ENCODE measurements at regions not wholly inside any gene's neighbourhood (a gene's known extent, or its start where the extent isn't known, plus 50 kb on each side); places are given as distances from the start of the nearest gene placed in this dataset.

- ChIA-PET POLR2A (no interaction called here), CTCF (no interaction called here)
- Mint-ChIP-seq H3K4me1 (peaks cover 7% of the 10 kb centered on the region; the same call in 1 of the 2 replicates), H3K36me3 (peaks cover 4% of the 10 kb centered on the region; the same call in 1 of the 2 replicates), H3K27me3 (ENCODE audit: low read depth) (no peaks in the 10 kb centered on the region; the same call in 1 of the 2 replicates), H3K9me3 (peaks cover 18% of the 10 kb centered on the region), H3K27ac (no peak overlapping the region), H3K4me3 (no peak overlapping the region)
- ATAC-seq (no peak), DNase-seq (ENCODE audit: low spot score) (no peak)
- TF ChIP-seq FOXP1 (CRISPR knock-in tag; IDR thresholded peaks at IDR 0.05; ENCODE audit: borderline replicate concordance): no peak
- TF ChIP-seq HMGXB4 (CRISPR knock-in tag; IDR thresholded peaks at IDR 0.05): no peak
- TF ChIP-seq ESRRA (CRISPR knock-in tag; IDR thresholded peaks at IDR 0.05; ENCODE audit: borderline replicate concordance): no peak
- no peak for TF ChIP-seq E2F4 (CRISPR knock-in tag; IDR thresholded peaks at IDR 0.05; ENCODE audit: borderline replicate concordance, low read depth)
- no peak for TF ChIP-seq CREM (CRISPR knock-in tag; IDR thresholded peaks at IDR 0.05)
- no peak for TF ChIP-seq ZNF423 (CRISPR knock-in tag; IDR thresholded peaks at IDR 0.05)
- TF ChIP-seq NFE2L1 (CRISPR knock-in tag; IDR thresholded peaks at IDR 0.05): no peak
- no peak for TF ChIP-seq ELF4 (CRISPR knock-in tag; IDR thresholded peaks at IDR 0.05; ENCODE audit: low read depth)
- TF ChIP-seq ARID4B (CRISPR knock-in tag; IDR thresholded peaks at IDR 0.05; ENCODE audit: borderline replicate concordance): no peak
- no peak for TF ChIP-seq TEAD4 (CRISPR knock-in tag; IDR thresholded peaks at IDR 0.05)
- TF ChIP-seq SMAD4 (CRISPR knock-in tag; IDR thresholded peaks at IDR 0.05): no peak
- TF ChIP-seq ZNF532 (CRISPR knock-in tag; IDR thresholded peaks at IDR 0.05; ENCODE audit: borderline replicate concordance): no peak
- no peak for TF ChIP-seq ZNF396 (CRISPR knock-in tag; IDR thresholded peaks at IDR 0.05; ENCODE audit: borderline replicate concordance)
- TF ChIP-seq KAT7 (CRISPR knock-in tag; IDR thresholded peaks at IDR 0.05; ENCODE audit: borderline replicate concordance): no peak
- no peak for TF ChIP-seq NFATC4 (CRISPR knock-in tag; IDR thresholded peaks at IDR 0.05)
- no peak for TF ChIP-seq EMX1 (CRISPR knock-in tag; IDR thresholded peaks at IDR 0.05)
- TF ChIP-seq PRRX2 (CRISPR knock-in tag; IDR thresholded peaks at IDR 0.05): no peak
- no peak for TF ChIP-seq TCF7 (CRISPR knock-in tag; IDR thresholded peaks at IDR 0.05; ENCODE audit: low read depth)
- TF ChIP-seq FOXP4 (CRISPR knock-in tag; IDR thresholded peaks at IDR 0.05): no peak
Measured at GRCh38 chr10:6657196-6657595, 77.1 kb upstream of the PRKCQ start.
